GM11168 (cell line): ENCODE measurements at regions not wholly inside any gene's neighbourhood (a gene's known extent, or its start where the extent isn't known, plus 50 kb on each side); places are given as distances from the start of the nearest gene placed in this dataset.

Source experiments
- in situ Hi-C: fragments of 300-500 bp; cut with MboI; formaldehyde crosslinking; loops from one replicate; pipeline ENCODE4 v1.12.0; 2022; ENCODE audit warnings: low sequenced_read_pairs; ENCODE audit not compliant: unreplicated experiment

- in situ Hi-C loops = no loop called here
Measured at GRCh38 chr2:123077101-123077500, 948.0 kb upstream of the CNTNAP5 start.

GRCh38 chr2:123080331-123080730, 944.8 kb upstream of the CNTNAP5 start:
- in situ Hi-C loops = no loop called here

GRCh38 chr2:123085484-123085883, 939.6 kb upstream of the CNTNAP5 start:
- in situ Hi-C loops = no loop called here

- in situ Hi-C loops = no loop called here
Measured at GRCh38 chr2:123086613-123087385, 938.3 kb upstream of the CNTNAP5 start.

- in situ Hi-C loops = no loop called here
Measured at GRCh38 chr2:123091471-123091870, 933.6 kb upstream of the CNTNAP5 start.

DNA sequence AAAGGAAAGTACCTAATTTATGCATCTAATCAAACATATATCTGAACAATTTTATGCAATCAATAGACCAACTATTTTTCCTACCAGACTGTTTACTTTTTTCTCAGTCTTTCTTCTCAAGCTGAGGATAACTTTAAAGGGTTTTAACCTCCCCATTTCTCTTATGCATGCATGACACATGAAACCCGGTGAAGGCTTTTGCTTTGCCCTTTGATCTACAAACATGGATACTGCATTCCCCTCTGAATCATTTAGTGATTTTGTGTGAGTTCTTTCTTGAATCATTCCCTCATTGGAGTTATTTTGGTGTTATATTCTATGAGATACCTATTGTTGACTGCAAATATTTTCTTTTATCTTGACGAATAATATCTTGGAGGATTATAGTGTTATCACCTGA, 931.9 kb upstream of the CNTNAP5 start:
- in situ Hi-C loops = no loop called here

- in situ Hi-C loops = no loop called here
Measured at GRCh38 chr2:123095219-123095835, 929.8 kb upstream of the CNTNAP5 start.

- in situ Hi-C loops = no loop called here
Measured at GRCh38 chr2:123098619-123099018, 926.5 kb upstream of the CNTNAP5 start.

DNA sequence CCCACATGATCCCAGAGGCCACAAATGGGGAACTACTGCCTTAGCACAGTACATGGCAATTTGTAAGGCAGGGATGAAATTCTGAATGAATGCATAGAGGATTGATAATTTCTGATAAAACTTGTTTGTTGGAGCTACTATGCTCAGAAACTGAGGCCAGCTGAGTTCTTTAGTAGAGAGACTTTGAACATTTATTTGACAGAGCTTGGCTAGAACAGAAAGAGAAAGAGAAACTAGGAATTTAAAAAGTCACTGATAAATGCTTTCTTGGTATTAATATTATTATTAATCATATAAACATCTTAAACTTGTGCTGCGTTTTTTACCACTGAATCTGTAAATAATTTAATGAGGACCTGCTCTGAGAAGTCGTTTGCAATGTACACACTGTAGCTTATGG, 923.7 kb upstream of the CNTNAP5 start:
- in situ Hi-C loops = no loop called here

GRCh38 chr2:123103902-123104301, 921.2 kb upstream of the CNTNAP5 start:
- in situ Hi-C loops = no loop called here

DNA sequence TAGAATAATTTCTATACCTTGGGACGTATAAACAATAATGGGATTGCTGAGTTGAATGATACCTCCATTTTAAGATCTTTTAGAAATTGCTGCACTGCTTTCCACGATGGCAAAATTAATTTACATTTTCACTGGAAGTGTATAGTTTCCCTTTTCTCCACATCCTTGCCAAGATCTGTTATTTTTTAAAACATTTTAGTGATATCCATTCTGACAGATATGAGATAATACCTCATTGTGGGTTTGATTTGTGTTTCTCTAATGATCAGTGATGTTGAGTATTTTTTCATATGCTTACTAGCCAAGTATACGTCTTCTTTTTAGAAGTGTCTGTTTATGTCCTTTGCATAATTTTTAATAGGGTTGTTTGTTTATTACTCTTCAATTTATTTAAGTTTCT, 908.5 kb upstream of the CNTNAP5 start:
- in situ Hi-C loops = no loop called here

GRCh38 chr2:123127236-123127635, 897.9 kb upstream of the CNTNAP5 start:
- in situ Hi-C loops = no loop called here

GRCh38 chr2:123128951-123129350, 896.1 kb upstream of the CNTNAP5 start:
- in situ Hi-C loops = no loop called here

DNA sequence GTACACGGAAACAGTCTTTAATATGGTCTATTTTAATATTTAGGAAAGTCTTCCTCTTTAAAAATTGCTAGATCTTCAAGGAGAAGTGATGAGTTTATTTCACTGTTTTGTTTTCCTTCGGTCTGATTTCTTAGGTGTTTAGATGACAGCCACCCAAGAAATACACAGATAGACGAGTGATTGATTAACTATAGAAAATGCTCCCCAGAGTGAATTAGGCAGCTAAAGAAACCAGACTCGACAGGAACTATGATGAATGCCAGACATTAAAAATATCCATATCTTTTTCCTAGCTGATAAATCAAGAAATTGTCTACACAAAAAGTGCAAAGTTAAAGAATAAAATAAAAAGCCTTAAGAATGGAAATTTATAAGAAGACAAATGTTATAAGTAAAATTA, 888.7 kb upstream of the CNTNAP5 start:
- in situ Hi-C loops = no loop called here

- in situ Hi-C loops = no loop called here
Measured at GRCh38 chr2:123144082-123144481, 881.0 kb upstream of the CNTNAP5 start.

- in situ Hi-C loops = no loop called here
Measured at GRCh38 chr2:123153041-123153440, 872.0 kb upstream of the CNTNAP5 start.

DNA sequence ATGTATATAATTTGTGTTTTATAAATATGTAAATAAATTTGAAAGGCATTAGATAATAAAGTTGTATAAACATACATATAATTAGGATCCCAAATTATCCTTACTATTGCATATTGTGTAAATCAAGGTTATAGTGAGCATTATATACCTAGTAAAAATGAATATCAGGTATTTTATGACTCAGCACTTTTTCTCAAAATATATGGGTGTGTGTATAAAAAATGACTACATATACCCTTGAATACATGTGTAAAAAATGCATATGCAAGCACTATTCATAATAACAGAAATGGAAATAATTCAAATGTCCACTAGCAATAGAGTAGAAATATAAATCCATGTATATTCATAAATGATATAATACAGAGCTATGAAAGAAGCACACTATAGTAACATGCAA, 870.9 kb upstream of the CNTNAP5 start:
- in situ Hi-C loops = no loop called here

GRCh38 chr2:123157016-123157415, 868.1 kb upstream of the CNTNAP5 start:
- in situ Hi-C loops = no loop called here

DNA sequence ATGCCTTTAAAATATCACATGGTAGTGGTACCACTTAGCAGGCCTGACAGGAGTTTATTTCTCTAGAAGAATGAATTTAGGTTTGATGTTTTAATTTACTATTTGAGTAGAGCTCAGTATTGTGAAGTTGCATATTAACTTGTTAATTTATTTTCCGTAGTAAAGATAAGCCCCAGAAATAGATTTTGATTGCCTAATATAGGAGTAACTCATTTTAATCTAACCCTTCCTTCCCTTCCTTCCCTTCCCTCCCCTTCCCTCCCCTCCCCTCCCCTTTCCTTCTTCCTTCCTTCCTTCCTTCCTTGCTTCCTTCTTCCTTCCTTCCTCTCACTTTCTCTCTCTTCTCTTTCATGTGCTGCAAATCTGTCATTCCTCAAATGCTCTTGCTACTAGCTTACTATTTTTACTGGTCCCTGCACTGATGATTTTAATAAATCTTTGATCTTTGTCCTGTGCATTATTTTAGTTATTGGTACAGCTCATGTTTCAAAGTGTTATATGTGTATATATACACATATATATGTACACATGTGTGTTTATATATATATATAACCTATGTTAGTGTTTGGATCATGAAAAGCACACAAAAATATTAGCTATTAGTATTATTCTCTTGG, 862.6 kb upstream of the CNTNAP5 start:
- in situ Hi-C loops = no loop called here

DNA sequence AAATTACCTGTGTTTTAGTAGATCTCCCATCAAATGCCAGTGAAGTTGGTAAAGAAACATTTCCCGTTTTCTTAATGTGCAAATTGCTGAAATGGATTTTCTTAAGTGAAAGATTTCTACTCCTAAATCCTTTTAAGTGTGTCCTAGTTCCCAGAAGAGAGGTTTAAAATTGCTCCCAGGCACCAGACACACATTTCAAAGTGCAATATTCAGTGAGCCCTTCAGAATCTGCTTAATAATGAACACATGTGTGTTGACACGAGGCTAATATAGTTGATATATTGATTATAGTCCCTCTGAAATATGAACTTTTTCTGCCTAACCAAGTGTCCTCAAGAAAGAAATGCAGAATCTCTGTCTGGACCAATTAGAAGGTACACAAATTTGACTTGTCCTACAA, 861.7 kb upstream of the CNTNAP5 start:
- in situ Hi-C loops = no loop called here

GRCh38 chr2:123164216-123164615, 860.9 kb upstream of the CNTNAP5 start:
- in situ Hi-C loops = no loop called here

DNA sequence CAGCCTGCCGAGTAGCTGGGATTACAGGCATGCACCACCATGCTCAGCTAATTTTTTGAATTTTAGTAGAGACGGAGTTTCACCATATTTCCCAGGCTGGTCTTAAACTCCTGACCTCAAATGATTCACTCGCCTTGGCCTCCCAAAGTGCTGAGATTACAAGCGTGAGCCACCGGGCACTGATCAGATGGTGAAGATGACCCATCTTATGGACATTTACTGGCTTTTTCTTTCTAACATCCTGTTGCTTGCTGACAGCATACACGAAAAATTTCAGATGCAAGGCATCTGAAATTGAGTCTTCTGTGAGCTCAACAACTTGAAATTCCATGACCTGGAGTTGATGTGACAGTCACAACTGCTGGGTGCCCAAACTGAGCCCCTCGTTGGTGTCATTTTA, 859.5 kb upstream of the CNTNAP5 start:
- in situ Hi-C loops = no loop called here
